ENCODE measurements at regions not wholly inside any gene's neighbourhood (a gene's known extent, or its start where the extent isn't known, plus 50 kb on each side); places are given as distances from the start of the nearest gene placed in this dataset.

DNA sequence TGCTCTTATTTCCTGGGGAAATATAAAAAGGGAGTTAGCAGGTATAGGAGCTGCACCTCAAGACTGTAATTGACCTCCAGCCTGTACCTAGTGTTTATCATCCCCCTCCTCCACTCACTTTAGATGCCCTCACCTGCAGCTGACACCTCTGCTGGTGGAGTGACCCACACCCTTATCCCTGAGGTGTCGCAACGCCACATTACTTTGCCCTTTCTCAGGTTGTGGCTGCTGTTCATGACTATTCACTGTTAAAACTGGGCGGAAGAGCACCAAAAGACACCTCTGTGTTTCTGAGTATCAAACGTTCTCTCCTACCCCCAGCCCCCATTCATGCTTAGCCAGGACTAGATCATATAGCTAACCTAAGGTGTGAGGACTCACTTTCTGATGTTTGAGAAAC lies 101.5 kb upstream of the ADAMTS3 start:
- H3K23me2 ChIP-seq (ENCODE audit: insufficient read length, low read depth, low read length, poor library complexity, severe bottlenecking): no peaks in the 10 kb centered on the region
- H2AK5ac ChIP-seq (ENCODE audit: insufficient read length, low read length): no peak overlapping the region
- H3K27me3 ChIP-seq (ENCODE audit: insufficient read depth, low read length): no peaks in the 10 kb centered on the region
- H3K36me3 Mint-ChIP-seq (ENCODE audit: insufficient read depth in 1 of 3, low read depth in 3 of 3): no peaks in the 10 kb centered on the region
- no peak overlapping the region for H3K9ac ChIP-seq (ENCODE audit: extremely low read depth, insufficient read length, low read length)
- no peak overlapping the region for H2BK15ac ChIP-seq (ENCODE audit: low read depth, low read length)
- no peaks in the 10 kb centered on the region for H3K27me3 Mint-ChIP-seq (ENCODE audit: low read depth)
- H3K4me3 Mint-ChIP-seq: no peak overlapping the region
- TF ChIP-seq, protein P1, sequence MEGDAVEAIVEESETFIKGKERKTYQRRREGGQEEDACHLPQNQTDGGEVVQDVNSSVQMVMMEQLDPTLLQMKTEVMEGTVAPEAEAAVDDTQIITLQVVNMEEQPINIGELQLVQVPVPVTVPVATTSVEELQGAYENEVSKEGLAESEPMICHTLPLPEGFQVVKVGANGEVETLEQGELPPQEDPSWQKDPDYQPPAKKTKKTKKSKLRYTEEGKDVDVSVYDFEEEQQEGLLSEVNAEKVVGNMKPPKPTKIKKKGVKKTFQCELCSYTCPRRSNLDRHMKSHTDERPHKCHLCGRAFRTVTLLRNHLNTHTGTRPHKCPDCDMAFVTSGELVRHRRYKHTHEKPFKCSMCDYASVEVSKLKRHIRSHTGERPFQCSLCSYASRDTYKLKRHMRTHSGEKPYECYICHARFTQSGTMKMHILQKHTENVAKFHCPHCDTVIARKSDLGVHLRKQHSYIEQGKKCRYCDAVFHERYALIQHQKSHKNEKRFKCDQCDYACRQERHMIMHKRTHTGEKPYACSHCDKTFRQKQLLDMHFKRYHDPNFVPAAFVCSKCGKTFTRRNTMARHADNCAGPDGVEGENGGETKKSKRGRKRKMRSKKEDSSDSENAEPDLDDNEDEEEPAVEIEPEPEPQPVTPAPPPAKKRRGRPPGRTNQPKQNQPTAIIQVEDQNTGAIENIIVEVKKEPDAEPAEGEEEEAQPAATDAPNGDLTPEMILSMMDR (conservative IDR thresholded peaks at IDR 0.05): no peak
- no peak overlapping the region for H2BK120ac ChIP-seq (ENCODE audit: low read depth, low read length, poor library complexity, severe bottlenecking)
- WGBS (ENCODE audit: extremely low coverage, insufficient read length, low lambda C conversion rate): no CpG with 5 or more reads among the region's 4 CpGs
- no peak for DNase-seq
- H4K91ac ChIP-seq (ENCODE audit: insufficient read length, low read depth, low read length): no peak overlapping the region
- no peaks in the 10 kb centered on the region for H3K79me1 ChIP-seq (ENCODE audit: insufficient read depth, low read depth, low read length, poor library complexity, severe bottlenecking)
- H3K27ac Mint-ChIP-seq: no peak overlapping the region
- H3T11ph ChIP-seq (ENCODE audit: low read length): no peak overlapping the region
- no peak overlapping the region for H2BK12ac ChIP-seq (ENCODE audit: insufficient read length, low read depth, low read length)
- no peak overlapping the region for H4K8ac ChIP-seq (replicated peaks; ENCODE audit: insufficient read length, low read depth, low read length)
- H2BK5ac ChIP-seq (ENCODE audit: insufficient read length, low read length): no peak overlapping the region
- no peaks in the 10 kb centered on the region for H4K20me1 ChIP-seq (ENCODE audit: control insufficient read depth, insufficient read depth, insufficient read length)
- no peak overlapping the region for H3K27ac ChIP-seq (ENCODE audit: insufficient read length, low read depth, low read length)
- no peaks in the 10 kb centered on the region for H3K79me2 ChIP-seq (ENCODE audit: insufficient read depth, low read length)
- no peak overlapping the region for H3K4ac ChIP-seq (ENCODE audit: low read depth, low read length)
- H3K4me1 Mint-ChIP-seq: peaks cover 19 to 31% of the 10 kb centered on the region in 2 experiments
- no peak overlapping the region for H3K23ac ChIP-seq (ENCODE audit: insufficient read length, low read depth, low read length)
- no peak overlapping the region for H3K4me2 ChIP-seq (ENCODE audit: insufficient read depth, insufficient read length, low read length)
- no peaks in the 10 kb centered on the region for H3K9me3 ChIP-seq (ENCODE audit: control insufficient read depth, low read depth, low read length)
- peaks cover 4% of the 10 kb centered on the region; the same call in 1 of the 2 replicates for H3K4me1 ChIP-seq (ENCODE audit: insufficient read depth, low read length)
- H3K14ac ChIP-seq (ENCODE audit: insufficient read depth, low read length): no peak overlapping the region
- no peak overlapping the region for H3K18ac ChIP-seq (ENCODE audit: insufficient read length, low read depth, low read length)
- H2AFZ ChIP-seq (ENCODE audit: low read length): no peak overlapping the region
- no peak overlapping the region for H4K5ac ChIP-seq (ENCODE audit: insufficient read length, low read depth, low read length)
- no peak overlapping the region for H3K56ac ChIP-seq (ENCODE audit: insufficient read length, low read depth, low read length)
- H2BK20ac ChIP-seq (ENCODE audit: low read depth, low read length, poor library complexity, severe bottlenecking): no peak overlapping the region
- no peaks in the 10 kb centered on the region for H3K9me3 Mint-ChIP-seq

Data from H9 (cell line).